Peyer's patch (tissue), 4 donors: ENCODE measurements at regions not wholly inside any gene's neighbourhood (a gene's known extent, or its start where the extent isn't known, plus 50 kb on each side); places are given as distances from the start of the nearest gene placed in this dataset.

Experiments used
- CTCF ChIP-seq, 6 experiments: fragments of 450-650 bp in 4 of 6; fragments of 200-600 bp in 2 of 6; sonication (generic) in 1 of 6; IDR thresholded peaks; one replicate each; pipeline ENCODE4 v1.5.1; 2017 to 2019; ENCODE audit warnings: antibody characterized with exemption in 6 of 6, mild to moderate bottlenecking in 3 of 6, moderate library complexity in 1 of 6
- POLR2A ChIP-seq, 2 donors: fragments of 450-650 bp; IDR thresholded peaks; one replicate each; pipeline ENCODE4 v1.5.1; 2017; ENCODE audit warnings: antibody characterized with exemption in 2 of 2, mild to moderate bottlenecking in 2 of 2, moderate library complexity in 2 of 2

DNA sequence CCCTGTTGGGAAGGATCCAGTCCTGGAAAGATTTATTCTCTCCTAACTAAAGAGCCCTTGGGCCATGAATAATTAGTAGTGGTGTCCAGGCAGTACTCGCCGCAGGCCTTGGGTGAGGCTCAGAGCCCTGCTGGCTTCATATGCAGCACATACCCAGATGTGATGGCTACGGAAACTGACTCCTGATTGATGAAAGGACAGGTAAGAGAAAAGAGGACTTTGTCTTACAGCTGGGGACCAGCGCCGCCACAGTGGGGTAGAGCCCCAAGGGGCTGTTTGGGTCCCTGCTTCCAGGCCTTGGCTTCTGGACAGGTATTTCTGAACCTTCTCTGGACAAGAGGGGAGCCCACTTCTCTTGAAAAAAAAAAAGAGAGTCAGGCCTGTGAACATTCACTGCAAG lies 1680.8 kb downstream of the EFNB2 start:
- no peak for TF ChIP-seq POLR2A (IDR thresholded peaks at IDR 0.05)
- no peak for TF ChIP-seq CTCF (IDR thresholded peaks at IDR 0.05)
